ENCODE measurements at regions not wholly inside any gene's neighbourhood (a gene's known extent, or its start where the extent isn't known, plus 50 kb on each side); places are given as distances from the start of the nearest gene placed in this dataset.
"Not testable (repeated sequence)": the region's sequence is repeated elsewhere in the genome, so short reads cannot be mapped to it uniquely, and the experiment has no call there.

- TF ChIP-seq POLR2A (IDR thresholded peaks at IDR 0.05) = not testable (repeated sequence)
- TF ChIP-seq, protein P1, sequence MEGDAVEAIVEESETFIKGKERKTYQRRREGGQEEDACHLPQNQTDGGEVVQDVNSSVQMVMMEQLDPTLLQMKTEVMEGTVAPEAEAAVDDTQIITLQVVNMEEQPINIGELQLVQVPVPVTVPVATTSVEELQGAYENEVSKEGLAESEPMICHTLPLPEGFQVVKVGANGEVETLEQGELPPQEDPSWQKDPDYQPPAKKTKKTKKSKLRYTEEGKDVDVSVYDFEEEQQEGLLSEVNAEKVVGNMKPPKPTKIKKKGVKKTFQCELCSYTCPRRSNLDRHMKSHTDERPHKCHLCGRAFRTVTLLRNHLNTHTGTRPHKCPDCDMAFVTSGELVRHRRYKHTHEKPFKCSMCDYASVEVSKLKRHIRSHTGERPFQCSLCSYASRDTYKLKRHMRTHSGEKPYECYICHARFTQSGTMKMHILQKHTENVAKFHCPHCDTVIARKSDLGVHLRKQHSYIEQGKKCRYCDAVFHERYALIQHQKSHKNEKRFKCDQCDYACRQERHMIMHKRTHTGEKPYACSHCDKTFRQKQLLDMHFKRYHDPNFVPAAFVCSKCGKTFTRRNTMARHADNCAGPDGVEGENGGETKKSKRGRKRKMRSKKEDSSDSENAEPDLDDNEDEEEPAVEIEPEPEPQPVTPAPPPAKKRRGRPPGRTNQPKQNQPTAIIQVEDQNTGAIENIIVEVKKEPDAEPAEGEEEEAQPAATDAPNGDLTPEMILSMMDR (IDR thresholded peaks at IDR 0.05 in 8 of 11, conservative IDR thresholded peaks at IDR 0.05 in 3 of 11) = not testable (repeated sequence)
Measured at GRCh38 chr21:7956074-7956452, 2565.3 kb upstream of the TPTE start.

Measured in spleen (tissue), 7 donors.